Stimulated activated naive B cell treated with anti-CD40 and anti-IgM and Interleukin-4, amounts not matched to agents 10 μg/mL and 1 μg/mL and 100 μg/mL, for 72 hours (primary cell): ENCODE measurements at regions not wholly inside any gene's neighbourhood (a gene's known extent, or its start where the extent isn't known, plus 50 kb on each side); places are given as distances from the start of the nearest gene placed in this dataset.
A peak's percentile ranks its signal among the peaks of the same experiment; 100 is the strongest.

ENCODE experiments used
- ATAC-seq, 2 donors: fragments of 150-1000 bp; cut with Tn5 transposase; replicated peaks; 2 replicates each; pipeline ENCODE4 v1.10.0; 2021; ENCODE audit warnings: moderate library complexity in 1 of 2
- DNase-seq: peaks from one replicate; pipeline ENCODE4 v3.0.0; 2021
- H3K27ac Mint-ChIP-seq: one replicate; pipeline ENCODE4 v1.8.0; 2022; ENCODE audit warnings: mild to moderate bottlenecking, mixed read lengths
- H3K27me3 Mint-ChIP-seq, 2 donors: one replicate each; pipeline ENCODE4 v1.8.0; 2022; ENCODE audit warnings: mixed read lengths in 2 of 2
- H3K36me3 Mint-ChIP-seq, 2 donors: one replicate each; pipeline ENCODE4 v1.8.0; 2022; ENCODE audit warnings: mixed read lengths in 2 of 2, mild to moderate bottlenecking in 1 of 2
- H3K4me1 Mint-ChIP-seq, 2 donors: one replicate each; pipeline ENCODE4 v1.8.0; 2022; ENCODE audit warnings: mixed read lengths in 2 of 2, mild to moderate bottlenecking in 1 of 2
- H3K4me3 Mint-ChIP-seq, 2 donors: one replicate each; pipeline ENCODE4 v1.8.0; 2022; ENCODE audit warnings: mild to moderate bottlenecking in 2 of 2, mixed read lengths in 2 of 2, moderate library complexity in 1 of 2
- H3K9me3 Mint-ChIP-seq, 2 donors: one replicate each; pipeline ENCODE4 v1.8.0; 2022; ENCODE audit warnings: mixed read lengths in 2 of 2, mild to moderate bottlenecking in 1 of 2

- no peak for DNase-seq
- Mint-ChIP-seq H3K4me3 (no peak overlapping the region), H3K9me3 (no peaks in the 10 kb centered on the region), H3K36me3 (no peaks in the 10 kb centered on the region), H3K27me3 (peaks cover 0 to 6% of the 10 kb centered on the region in 2 donors), H3K27ac (no peak overlapping the region), H3K4me1 (no peaks in the 10 kb centered on the region)
- ATAC-seq, result no peak
Measured at GRCh38 chr15:81763304-81763703, 282.5 kb downstream of the MEX3B start.

DNA sequence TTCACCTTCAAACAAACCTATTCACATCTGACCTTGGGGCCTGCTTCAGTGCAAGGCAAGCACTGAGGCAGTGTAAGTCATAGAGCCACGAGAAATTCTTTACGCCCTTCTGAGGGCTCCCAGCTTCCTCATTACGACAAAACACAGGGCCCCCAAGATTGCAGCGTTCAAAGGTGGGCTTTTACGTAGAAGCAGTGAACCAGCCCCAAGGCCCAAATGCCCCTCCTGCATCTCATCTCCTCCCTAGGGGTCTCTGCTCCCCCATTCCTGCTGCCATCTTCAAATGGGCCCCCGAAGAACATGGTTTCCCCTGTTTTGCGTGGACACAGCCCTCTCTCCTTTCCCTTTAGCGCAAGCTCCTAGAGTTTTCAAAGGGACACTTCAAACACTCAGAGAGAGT lies 285.1 kb downstream of the MEX3B start:
- Mint-ChIP-seq H3K27ac (no peak overlapping the region), H3K36me3 (no peaks in the 10 kb centered on the region), H3K4me1 (no peaks in the 10 kb centered on the region), H3K9me3 (no peaks in the 10 kb centered on the region), H3K4me3 (no peak overlapping the region), H3K27me3 (peaks cover 0 to 6% of the 10 kb centered on the region in 2 donors)
- DNase-seq (no peak), ATAC-seq (no peak)

- no peak for ATAC-seq
- no peak overlapping the region for H3K4me3 Mint-ChIP-seq
- H3K4me1 Mint-ChIP-seq, result no peaks in the 10 kb centered on the region
- H3K27me3 Mint-ChIP-seq, result no peaks in the 10 kb centered on the region
- H3K27ac Mint-ChIP-seq, result no peak overlapping the region
- no peaks in the 10 kb centered on the region for H3K36me3 Mint-ChIP-seq
- DNase-seq, result no peak
- no peaks in the 10 kb centered on the region for H3K9me3 Mint-ChIP-seq
Measured at GRCh38 chr15:81758818-81759284, 287.0 kb downstream of the MEX3B start.

DNA sequence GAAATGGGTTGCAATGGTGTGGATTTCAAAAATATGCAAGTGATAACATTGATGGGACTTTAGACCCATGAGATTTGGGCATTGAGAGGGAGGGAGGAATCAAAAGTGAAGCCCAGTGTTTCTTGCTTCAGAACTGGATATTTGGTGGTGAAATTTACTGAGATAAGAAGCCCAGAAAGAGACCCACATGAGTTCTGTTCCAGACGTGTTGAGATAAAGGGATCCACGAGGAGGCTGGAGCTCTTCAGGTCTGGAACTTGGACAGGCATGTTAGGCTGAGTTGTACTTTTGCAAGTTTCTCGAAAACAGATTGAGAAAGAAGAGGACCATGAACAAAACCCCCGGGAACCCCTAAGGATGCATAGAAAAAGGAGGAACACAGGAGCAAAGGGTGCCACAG lies 290.2 kb downstream of the MEX3B start:
- H3K27me3 Mint-ChIP-seq, result no peaks in the 10 kb centered on the region
- H3K4me3 Mint-ChIP-seq, result no peak overlapping the region
- H3K9me3 Mint-ChIP-seq, result no peaks in the 10 kb centered on the region
- DNase-seq (no peak), ATAC-seq (no peak)
- H3K27ac Mint-ChIP-seq, result no peak overlapping the region
- H3K4me1 Mint-ChIP-seq, result no peaks in the 10 kb centered on the region
- H3K36me3 Mint-ChIP-seq, result no peaks in the 10 kb centered on the region

DNA sequence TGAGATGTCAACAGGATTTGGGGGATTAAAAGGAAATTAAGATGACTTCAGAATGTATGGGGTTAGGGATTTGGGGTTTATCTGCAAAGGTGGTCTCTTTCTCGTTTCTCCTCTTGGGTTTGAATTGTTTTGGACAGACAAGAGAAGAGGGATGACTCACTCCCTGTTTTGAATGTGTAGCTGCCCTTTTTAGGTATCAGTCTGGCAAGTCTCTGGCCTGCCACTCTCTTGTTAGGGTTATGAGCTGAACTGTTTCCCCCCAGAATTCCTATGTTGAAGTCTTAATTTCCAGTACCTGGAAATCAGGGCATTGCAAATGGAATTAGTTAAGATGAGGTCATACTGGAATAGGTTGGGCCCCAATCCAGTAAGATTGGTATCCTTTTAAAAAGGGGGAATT lies 291.7 kb downstream of the MEX3B start:
- Mint-ChIP-seq H3K36me3 (no peaks in the 10 kb centered on the region), H3K27me3 (peaks cover 0 to 2% of the 10 kb centered on the region in 2 donors), H3K4me3 (no peak overlapping the region), H3K4me1 (no peaks in the 10 kb centered on the region), H3K27ac (no peak overlapping the region), H3K9me3 (no peaks in the 10 kb centered on the region)
- no peak for DNase-seq
- peak in 1 of 2 donors; percentile 39 for ATAC-seq

DNA sequence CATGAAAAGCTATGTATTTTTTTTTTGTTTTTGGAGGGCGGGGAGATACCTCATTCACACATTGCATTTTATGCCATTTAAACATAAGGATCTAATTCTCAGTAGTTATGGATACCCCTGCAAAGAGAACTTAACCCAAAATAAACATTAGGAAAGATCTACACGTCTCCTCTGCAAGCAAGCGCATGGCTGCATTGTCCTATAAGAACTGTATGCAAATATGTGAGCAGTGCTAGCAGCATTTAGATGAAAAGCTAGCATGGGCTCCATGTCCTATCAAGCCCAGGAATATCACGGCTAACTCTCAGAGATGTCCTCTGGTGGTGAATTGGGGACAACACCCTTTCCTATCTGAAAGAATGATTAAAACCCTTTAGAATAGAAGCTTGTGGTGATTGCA lies 292.8 kb downstream of the MEX3B start:
- DNase-seq (no peak), ATAC-seq (no peak)
- Mint-ChIP-seq H3K9me3 (no peaks in the 10 kb centered on the region), H3K4me3 (no peak overlapping the region), H3K36me3 (no peaks in the 10 kb centered on the region), H3K27me3 (peaks cover 0 to 8% of the 10 kb centered on the region in 2 donors), H3K4me1 (no peaks in the 10 kb centered on the region), H3K27ac (no peak overlapping the region)

GRCh38 chr15:81752546-81752942 lies 293.3 kb downstream of the MEX3B start:
- Mint-ChIP-seq H3K4me1 (no peaks in the 10 kb centered on the region), H3K27me3 (peaks cover under 1 to 8% of the 10 kb centered on the region in 2 donors), H3K4me3 (no peak overlapping the region), H3K27ac (no peak overlapping the region), H3K36me3 (no peaks in the 10 kb centered on the region), H3K9me3 (no peaks in the 10 kb centered on the region)
- ATAC-seq (no peak), DNase-seq (no peak)

DNA sequence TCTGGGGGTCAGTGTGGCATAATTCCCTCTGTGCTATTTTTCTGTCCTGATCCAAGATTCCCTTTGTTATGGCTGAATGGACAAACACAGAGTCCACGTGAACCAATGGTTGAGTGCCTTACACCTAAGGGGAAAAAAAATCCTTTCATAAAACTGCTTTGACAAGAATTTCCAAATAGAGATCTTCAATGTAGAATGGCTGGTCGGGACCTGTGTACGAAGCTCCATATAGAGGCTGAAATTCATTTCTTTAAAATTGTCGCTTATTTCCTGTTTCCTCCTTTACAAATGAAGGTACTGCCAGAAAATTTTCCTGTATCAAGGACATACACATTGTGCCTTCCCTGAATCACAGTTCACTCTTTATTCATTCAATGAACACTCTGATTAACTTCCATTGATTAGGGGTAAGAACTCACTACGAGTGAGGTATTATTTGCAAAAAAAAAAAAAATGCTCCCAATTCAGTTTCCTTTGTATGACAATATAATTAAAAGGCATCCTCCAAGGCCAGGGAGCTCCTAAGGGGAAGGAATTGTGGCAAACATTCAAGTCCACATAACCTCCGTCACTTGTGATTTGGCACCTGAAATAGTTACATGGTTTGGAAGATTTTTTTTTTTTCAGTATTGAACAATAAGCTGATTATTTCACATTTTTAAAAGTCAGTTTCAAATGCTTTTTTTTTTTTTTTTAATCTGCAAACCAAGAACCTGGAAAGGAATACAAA lies 293.8 kb downstream of the MEX3B start:
- no peak for DNase-seq
- H3K36me3 Mint-ChIP-seq, result no peaks in the 10 kb centered on the region
- no peak overlapping the region for H3K4me3 Mint-ChIP-seq
- H3K27ac Mint-ChIP-seq, result no peak overlapping the region
- no peaks in the 10 kb centered on the region for H3K4me1 Mint-ChIP-seq
- H3K27me3 Mint-ChIP-seq, result peaks cover 5 to 8% of the 10 kb centered on the region in 2 donors
- ATAC-seq, result no peak
- no peaks in the 10 kb centered on the region for H3K9me3 Mint-ChIP-seq

GRCh38 chr15:81751256-81751655 lies 294.6 kb downstream of the MEX3B start:
- ATAC-seq (no peak), DNase-seq (no peak)
- H3K4me1 Mint-ChIP-seq, result no peaks in the 10 kb centered on the region
- no peak overlapping the region for H3K4me3 Mint-ChIP-seq
- no peak overlapping the region for H3K27ac Mint-ChIP-seq
- H3K36me3 Mint-ChIP-seq, result no peaks in the 10 kb centered on the region
- no peaks in the 10 kb centered on the region for H3K9me3 Mint-ChIP-seq
- peaks cover 5 to 8% of the 10 kb centered on the region in 2 donors for H3K27me3 Mint-ChIP-seq

GRCh38 chr15:81749716-81750375 lies 296.0 kb downstream of the MEX3B start:
- H3K9me3 Mint-ChIP-seq, result no peaks in the 10 kb centered on the region
- no peaks in the 10 kb centered on the region for H3K36me3 Mint-ChIP-seq
- DNase-seq (no peak), ATAC-seq (no peak)
- H3K4me1 Mint-ChIP-seq, result no peaks in the 10 kb centered on the region
- H3K27ac Mint-ChIP-seq, result no peak overlapping the region
- peaks cover 5 to 8% of the 10 kb centered on the region in 2 donors for H3K27me3 Mint-ChIP-seq
- H3K4me3 Mint-ChIP-seq, result no peak overlapping the region

DNA sequence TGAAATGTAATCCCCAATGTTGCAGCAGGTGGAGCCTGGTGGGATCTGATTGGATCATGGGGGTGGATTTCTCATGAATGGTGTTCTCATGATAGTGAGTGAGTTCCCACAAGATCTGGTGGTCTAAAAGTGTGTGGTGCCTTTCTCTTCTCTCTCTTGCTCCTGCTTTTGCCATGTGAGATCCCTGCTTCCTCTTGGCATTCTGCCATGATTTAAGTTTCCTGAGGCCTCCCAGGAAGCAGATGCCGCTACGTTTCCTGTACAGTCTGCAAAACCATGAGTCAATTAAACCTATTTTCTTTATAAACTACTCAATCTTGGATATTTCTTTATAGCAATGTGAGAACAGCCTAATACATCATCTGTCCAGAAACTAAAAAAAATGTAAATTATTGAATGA lies 298.3 kb downstream of the MEX3B start:
- ATAC-seq (no peak), DNase-seq (no peak)
- Mint-ChIP-seq H3K4me3 (no peak overlapping the region), H3K36me3 (no peaks in the 10 kb centered on the region), H3K27me3 (peaks cover 5 to 8% of the 10 kb centered on the region in 2 donors), H3K9me3 (no peaks in the 10 kb centered on the region), H3K27ac (no peak overlapping the region), H3K4me1 (no peaks in the 10 kb centered on the region)

GRCh38 chr15:81747026-81747425 lies 298.8 kb downstream of the MEX3B start:
- Mint-ChIP-seq H3K36me3 (no peaks in the 10 kb centered on the region), H3K4me3 (no peak overlapping the region), H3K27me3 (peaks cover 5 to 8% of the 10 kb centered on the region in 2 donors), H3K9me3 (no peaks in the 10 kb centered on the region), H3K4me1 (no peaks in the 10 kb centered on the region), H3K27ac (no peak overlapping the region)
- ATAC-seq, result no peak
- DNase-seq, result no peak

- H3K4me1 Mint-ChIP-seq, result no peaks in the 10 kb centered on the region
- peaks cover 0 to 3% of the 10 kb centered on the region in 2 donors for H3K9me3 Mint-ChIP-seq
- DNase-seq (no peak), ATAC-seq (no peak)
- no peaks in the 10 kb centered on the region for H3K36me3 Mint-ChIP-seq
- H3K27ac Mint-ChIP-seq, result no peak overlapping the region
- H3K27me3 Mint-ChIP-seq, result peaks cover 5 to 8% of the 10 kb centered on the region in 2 donors
- H3K4me3 Mint-ChIP-seq, result no peak overlapping the region
Measured at GRCh38 chr15:81744364-81744763, 301.5 kb downstream of the MEX3B start.

GRCh38 chr15:81740416-81740815 lies 305.4 kb downstream of the MEX3B start:
- peaks cover 0 to 3% of the 10 kb centered on the region in 2 donors for H3K36me3 Mint-ChIP-seq
- H3K27ac Mint-ChIP-seq, result no peak overlapping the region
- no peaks in the 10 kb centered on the region for H3K4me1 Mint-ChIP-seq
- DNase-seq, result no peak
- peaks cover 4 to 5% of the 10 kb centered on the region in 2 donors for H3K9me3 Mint-ChIP-seq
- H3K27me3 Mint-ChIP-seq, result no peaks in the 10 kb centered on the region
- H3K4me3 Mint-ChIP-seq, result no peak overlapping the region
- no peak for ATAC-seq

GRCh38 chr15:81729340-81729739 lies 316.5 kb downstream of the MEX3B start:
- no peak overlapping the region for H3K27ac Mint-ChIP-seq
- peaks cover 0 to 3% of the 10 kb centered on the region in 2 donors for H3K9me3 Mint-ChIP-seq
- no peaks in the 10 kb centered on the region for H3K4me1 Mint-ChIP-seq
- peaks cover 4 to 6% of the 10 kb centered on the region in 2 donors for H3K27me3 Mint-ChIP-seq
- ATAC-seq, result no peak
- DNase-seq, result no peak
- no peak overlapping the region for H3K4me3 Mint-ChIP-seq
- H3K36me3 Mint-ChIP-seq, result no peaks in the 10 kb centered on the region
